ENCODE measurements at regions not wholly inside any gene's neighbourhood (a gene's known extent, or its start where the extent isn't known, plus 50 kb on each side); places are given as distances from the start of the nearest gene placed in this dataset.
A peak's percentile ranks its signal among the peaks of the same experiment; 100 is the strongest.

DNA sequence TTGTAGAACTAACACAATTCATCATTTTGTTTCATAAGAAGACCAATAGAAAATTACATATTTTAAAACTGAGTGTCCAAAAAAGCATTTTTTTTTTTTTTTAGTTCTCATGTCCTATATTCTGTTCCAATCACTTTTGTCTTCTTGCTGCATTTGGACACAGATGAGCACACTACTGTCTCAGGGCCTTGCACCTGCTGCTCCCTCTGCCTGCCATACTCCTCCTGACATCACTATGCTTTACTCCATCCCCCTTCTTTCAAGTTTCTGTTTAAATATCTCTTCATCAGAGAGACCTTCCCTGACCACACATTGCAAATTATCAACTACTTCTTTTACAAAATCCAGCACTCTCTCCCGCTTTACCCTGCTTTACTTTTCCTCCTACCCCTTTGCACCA is 230.7 kb upstream of the GK2 start:
- DNase-seq (ENCODE audit: low read depth) = no peak
- TF ChIP-seq, protein P1, sequence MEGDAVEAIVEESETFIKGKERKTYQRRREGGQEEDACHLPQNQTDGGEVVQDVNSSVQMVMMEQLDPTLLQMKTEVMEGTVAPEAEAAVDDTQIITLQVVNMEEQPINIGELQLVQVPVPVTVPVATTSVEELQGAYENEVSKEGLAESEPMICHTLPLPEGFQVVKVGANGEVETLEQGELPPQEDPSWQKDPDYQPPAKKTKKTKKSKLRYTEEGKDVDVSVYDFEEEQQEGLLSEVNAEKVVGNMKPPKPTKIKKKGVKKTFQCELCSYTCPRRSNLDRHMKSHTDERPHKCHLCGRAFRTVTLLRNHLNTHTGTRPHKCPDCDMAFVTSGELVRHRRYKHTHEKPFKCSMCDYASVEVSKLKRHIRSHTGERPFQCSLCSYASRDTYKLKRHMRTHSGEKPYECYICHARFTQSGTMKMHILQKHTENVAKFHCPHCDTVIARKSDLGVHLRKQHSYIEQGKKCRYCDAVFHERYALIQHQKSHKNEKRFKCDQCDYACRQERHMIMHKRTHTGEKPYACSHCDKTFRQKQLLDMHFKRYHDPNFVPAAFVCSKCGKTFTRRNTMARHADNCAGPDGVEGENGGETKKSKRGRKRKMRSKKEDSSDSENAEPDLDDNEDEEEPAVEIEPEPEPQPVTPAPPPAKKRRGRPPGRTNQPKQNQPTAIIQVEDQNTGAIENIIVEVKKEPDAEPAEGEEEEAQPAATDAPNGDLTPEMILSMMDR (IDR thresholded peaks at IDR 0.05; ENCODE audit: low read depth, low read length, missing control alignments) = no peak
- in situ Hi-C loops (cut with HindIII; ENCODE audit: low sequenced_read_pairs) = no loop called here
- H3K4me3 ChIP-seq (ENCODE audit: low read depth, low read length) = no peak overlapping the region

DNA sequence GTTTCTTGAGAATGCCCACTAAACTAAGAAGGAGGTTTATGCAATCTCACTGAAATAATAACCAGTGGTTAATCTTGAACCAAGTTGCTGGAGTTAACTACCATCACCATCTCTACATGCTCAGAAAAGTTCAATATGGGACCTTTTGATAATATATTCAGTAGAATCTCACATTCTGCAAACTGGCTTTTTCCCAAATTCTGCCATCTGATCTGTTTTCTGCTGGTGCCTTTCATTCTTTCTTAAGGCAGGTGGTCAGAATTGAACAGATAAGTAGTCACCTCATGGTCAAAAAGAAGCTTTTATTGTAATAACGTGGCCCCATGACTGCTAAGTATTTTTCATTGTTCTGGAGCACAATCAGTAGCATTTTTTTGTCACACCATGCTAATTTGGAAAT is 229.0 kb upstream of the GK2 start:
- DNase-seq (ENCODE audit: low read depth) = no peak
- in situ Hi-C loops (cut with HindIII; ENCODE audit: low sequenced_read_pairs) = no loop called here
- TF ChIP-seq, protein P1 (IDR thresholded peaks at IDR 0.05; ENCODE audit: low read depth, low read length, missing control alignments) = no peak
- H3K4me3 ChIP-seq (ENCODE audit: low read depth, low read length) = no peak overlapping the region

DNA sequence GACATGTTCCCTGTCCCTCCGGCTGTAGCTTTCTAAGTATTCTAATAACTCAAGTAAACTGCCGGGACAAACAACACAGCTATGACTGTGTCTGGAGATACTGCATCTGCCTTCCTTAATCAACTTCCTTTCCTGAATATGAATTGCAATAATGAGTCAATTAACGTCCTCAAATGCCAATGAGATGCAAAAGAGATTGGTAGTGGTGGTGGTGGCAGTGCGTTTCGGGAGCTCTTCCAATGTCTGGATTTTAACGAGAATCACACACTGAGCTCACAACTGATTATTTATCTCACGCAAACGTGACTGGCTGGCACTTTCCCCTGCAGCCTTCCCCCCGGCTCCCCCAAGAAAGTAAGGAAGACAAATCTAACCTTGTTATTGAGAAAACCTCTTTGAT is 226.1 kb upstream of the GK2 start:
- no peak overlapping the region for H3K4me3 ChIP-seq (ENCODE audit: low read depth, low read length)
- in situ Hi-C loops (cut with HindIII; ENCODE audit: low sequenced_read_pairs) = no loop called here
- DNase-seq (ENCODE audit: low read depth) = no peak
- TF ChIP-seq, protein P1 (IDR thresholded peaks at IDR 0.05; ENCODE audit: low read depth, low read length, missing control alignments) = no peak

DNA sequence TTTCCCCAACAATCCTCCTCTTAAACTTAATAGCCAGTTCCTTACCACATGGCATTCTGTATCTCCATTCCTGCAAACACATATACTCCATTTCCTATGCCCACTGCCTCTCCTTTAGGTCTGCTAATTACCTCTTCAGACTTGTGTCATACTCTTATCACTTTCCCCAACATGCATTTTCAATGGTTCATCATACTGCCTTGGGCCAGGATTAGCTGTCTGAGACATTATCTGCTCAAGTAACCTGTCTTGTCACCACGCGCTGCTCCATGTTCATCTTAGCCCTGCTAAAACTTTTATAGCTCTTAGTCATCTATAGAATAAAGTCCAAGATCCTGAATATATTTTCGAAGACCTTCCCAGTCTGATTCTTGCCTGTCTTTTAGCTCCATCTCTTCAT is 224.1 kb upstream of the GK2 start:
- TF ChIP-seq, protein P1 (IDR thresholded peaks at IDR 0.05; ENCODE audit: low read depth, low read length, missing control alignments) = no peak
- H3K4me3 ChIP-seq (ENCODE audit: low read depth, low read length) = no peak overlapping the region
- DNase-seq (ENCODE audit: low read depth) = no peak
- in situ Hi-C loops (cut with HindIII; ENCODE audit: low sequenced_read_pairs) = no loop called here

DNA sequence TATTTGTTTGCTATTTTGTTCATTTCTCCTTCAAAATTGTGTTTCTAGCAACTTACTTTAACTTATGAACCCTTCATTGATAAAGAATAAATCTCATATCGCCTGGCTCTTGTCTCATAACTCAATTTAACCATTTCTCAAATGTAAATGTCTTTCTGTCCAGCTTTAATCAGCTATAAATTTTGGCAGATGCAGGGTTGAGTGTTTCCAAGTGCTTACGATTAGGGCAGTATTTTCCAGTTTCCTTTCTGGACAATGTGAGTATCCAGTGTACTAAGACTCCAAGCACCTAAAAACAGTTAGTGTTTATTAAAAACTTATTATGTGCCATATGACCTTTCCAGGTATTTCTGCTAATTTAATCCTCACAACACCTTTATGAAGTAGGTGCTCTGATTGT is 218.6 kb upstream of the GK2 start:
- in situ Hi-C loops (cut with HindIII; ENCODE audit: low sequenced_read_pairs) = no loop called here
- no peak overlapping the region for H3K4me3 ChIP-seq (ENCODE audit: low read depth, low read length)
- DNase-seq (ENCODE audit: low read depth) = no peak
- TF ChIP-seq, protein P1 (IDR thresholded peaks at IDR 0.05; ENCODE audit: low read depth, low read length, missing control alignments) = no peak

DNA sequence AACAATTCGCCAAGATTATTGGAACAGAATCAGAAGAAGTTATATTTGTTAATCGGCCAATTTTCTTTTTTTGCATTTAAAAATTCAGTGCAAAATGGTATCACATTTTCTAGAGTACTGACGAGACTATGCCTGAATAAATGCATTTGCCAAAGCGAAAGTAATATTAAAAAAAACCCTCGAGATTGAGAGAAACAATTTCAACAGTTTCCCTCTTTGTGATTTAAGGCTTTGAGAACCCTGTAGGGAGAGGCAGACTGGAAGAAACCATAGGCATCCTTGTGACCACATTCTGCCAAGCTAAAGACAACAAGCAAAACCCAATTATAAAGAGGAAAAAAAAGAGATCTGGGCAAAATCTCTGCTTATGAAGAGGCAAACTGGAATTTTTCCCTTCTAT is 218.1 kb upstream of the GK2 start:
- TF ChIP-seq, protein P1 (IDR thresholded peaks at IDR 0.05; ENCODE audit: low read depth, low read length, missing control alignments) = no peak
- no peak overlapping the region for H3K4me3 ChIP-seq (ENCODE audit: low read depth, low read length)
- in situ Hi-C loops (cut with HindIII; ENCODE audit: low sequenced_read_pairs) = no loop called here
- DNase-seq (ENCODE audit: low read depth) = peak; percentile 3

DNA sequence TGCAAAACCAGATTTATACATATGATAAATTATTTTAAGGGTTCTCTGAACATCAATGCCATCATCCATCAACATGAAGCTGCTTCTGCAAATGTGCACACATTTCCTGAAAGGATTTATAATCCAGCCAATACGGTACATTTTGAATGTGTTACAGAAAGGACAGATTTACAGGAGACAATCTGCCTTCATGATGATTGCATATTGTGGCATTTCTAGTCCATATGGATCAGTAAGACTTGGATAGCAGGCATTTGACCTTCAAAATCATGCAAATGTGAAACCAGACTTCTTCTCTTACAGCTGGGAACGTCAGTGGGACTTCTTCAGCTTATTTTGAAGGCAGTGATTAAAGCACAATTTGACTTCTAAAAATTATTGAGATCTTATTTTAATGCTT is 217.3 kb upstream of the GK2 start:
- in situ Hi-C loops (cut with HindIII; ENCODE audit: low sequenced_read_pairs) = no loop called here
- H3K4me3 ChIP-seq (ENCODE audit: low read depth, low read length) = no peak overlapping the region
- TF ChIP-seq, protein P1 (IDR thresholded peaks at IDR 0.05; ENCODE audit: low read depth, low read length, missing control alignments) = no peak
- no peak for DNase-seq (ENCODE audit: low read depth)

Measured in astrocyte of the cerebellum (primary cell).